BJ (cell line): ENCODE measurements at regions not wholly inside any gene's neighbourhood (a gene's known extent, or its start where the extent isn't known, plus 50 kb on each side); places are given as distances from the start of the nearest gene placed in this dataset.

Source experiments
- CTCF ChIA-PET: fragments of 350-600 bp; formaldehyde crosslinking; extraction: SDS; loops from one replicate; lab custom pipeline; 2021; ENCODE audit warnings: antibody characterized with exemption, inconsistent platforms; lab: Yijun Ruan, JAX
- POLR2A ChIA-PET: fragments of 300-600 bp; sonication (Branson Sonifier 250); formaldehyde crosslinking; extraction: SDS; loops from one replicate; lab custom pipeline; 2021; ENCODE audit warnings: antibody characterized with exemption; lab: Charles Lee
- DNase-seq: peaks from one replicate; pipeline ENCODE4 v3.0.0-alpha.2; 2011; ENCODE audit warnings: low read depth
- H3K27me3 ChIP-seq: 2 replicates; pipeline ENCODE4 v1.6.0; 2011; ENCODE audit warnings: low read length; ENCODE audit not compliant: control insufficient read depth, insufficient read depth
- H3K36me3 ChIP-seq: 2 replicates; pipeline ENCODE4 v1.5.1; 2011; ENCODE audit warnings: low read length; ENCODE audit not compliant: control insufficient read depth, insufficient read depth
- H3K4me3 ChIP-seq: 2 replicates; pipeline ENCODE4 v1.5.1; 2011; ENCODE audit warnings: low read depth, mild to moderate bottlenecking, control low read depth, low read length
- CTCF ChIP-seq: IDR thresholded peaks from 2 replicates; pipeline ENCODE4 v1.5.1; 2011; ENCODE audit warnings: low read depth, mild to moderate bottlenecking, control low read depth, inconsistent platforms, low read length, moderate library complexity; ENCODE audit not compliant: insufficient read depth

- POLR2A ChIA-PET, result no interaction called here
- CTCF ChIA-PET, result no interaction called here
Observed at GRCh38 chr2:122389694-122390093, 634.2 kb downstream of the TSN start.

DNA sequence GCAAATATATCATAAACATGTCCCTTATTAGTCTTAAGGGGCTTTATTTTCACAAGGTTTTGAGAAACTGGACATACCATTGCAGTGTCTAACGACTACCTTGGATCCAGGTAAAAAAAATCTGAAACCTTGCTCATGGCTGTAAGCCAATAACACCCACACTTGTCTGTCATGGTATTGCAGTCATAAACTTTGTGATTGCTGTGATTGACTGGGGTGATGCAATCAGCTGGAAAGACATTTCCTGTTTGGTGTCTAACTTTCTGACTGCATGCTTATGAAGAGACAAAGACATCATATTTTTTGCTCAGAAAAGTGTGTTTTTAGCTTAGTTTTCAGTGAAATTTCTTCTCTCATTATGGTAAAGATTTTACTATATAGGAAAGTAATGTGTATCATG is 635.0 kb downstream of the TSN start:
- no peak for DNase-seq
- Histone ChIP-seq H3K36me3 (no peaks in the 10 kb centered on the region), H3K4me3 (no peak overlapping the region), H3K27me3 (no peaks in the 10 kb centered on the region)
- ChIA-PET CTCF (no interaction called here), POLR2A (no interaction called here)
- no peak for TF ChIP-seq CTCF

More at GRCh38 chr2:122389694-122390093, 634.2 kb downstream of the TSN start:
- no peak for DNase-seq
- Histone ChIP-seq H3K4me3 (no peak overlapping the region), H3K36me3 (no peaks in the 10 kb centered on the region), H3K27me3 (no peaks in the 10 kb centered on the region)
- no peak for TF ChIP-seq CTCF

- ChIA-PET CTCF (no interaction called here), POLR2A (no interaction called here)
- H3K4me3 ChIP-seq, result no peak overlapping the region
- no peaks in the 10 kb centered on the region for H3K27me3 ChIP-seq
- DNase-seq, result no peak
- no peak for TF ChIP-seq CTCF
- no peaks in the 10 kb centered on the region for H3K36me3 ChIP-seq
Observed at GRCh38 chr2:122391726-122392125, 636.3 kb downstream of the TSN start.

GRCh38 chr2:122395687-122396086 is 640.2 kb downstream of the TSN start:
- Histone ChIP-seq H3K27me3 (no peaks in the 10 kb centered on the region), H3K36me3 (no peaks in the 10 kb centered on the region), H3K4me3 (no peak overlapping the region)
- CTCF ChIA-PET, result no interaction called here
- DNase-seq, result no peak
- TF ChIP-seq CTCF, result no peak
- POLR2A ChIA-PET, result no interaction called here

DNA sequence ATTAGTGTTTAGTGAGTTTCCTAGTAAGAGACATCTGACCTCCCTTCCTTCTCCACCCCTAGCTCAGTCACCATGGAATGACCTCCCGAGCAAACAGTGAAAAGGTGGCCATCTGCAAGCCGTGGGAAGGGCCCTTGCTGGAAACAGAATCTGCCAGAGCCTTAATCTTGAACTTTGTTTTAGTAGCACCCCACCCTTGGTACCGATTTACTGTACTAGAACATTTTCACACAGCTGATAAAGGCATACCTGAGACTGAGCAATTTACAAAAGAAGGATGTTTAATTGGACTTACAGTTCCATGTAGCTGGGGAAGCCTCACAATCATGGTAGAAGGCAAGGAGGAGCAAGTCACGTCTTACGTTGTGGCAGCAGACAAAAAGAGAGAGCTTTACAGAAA is 655.8 kb downstream of the TSN start:
- H3K36me3 ChIP-seq, result no peaks in the 10 kb centered on the region
- CTCF ChIA-PET, result no interaction called here
- H3K27me3 ChIP-seq, result no peaks in the 10 kb centered on the region
- POLR2A ChIA-PET, result no interaction called here
- no peak for DNase-seq
- no peak overlapping the region for H3K4me3 ChIP-seq
- TF ChIP-seq CTCF, result no peak
